ENCODE measurements at regions not wholly inside any gene's neighbourhood (a gene's known extent, or its start where the extent isn't known, plus 50 kb on each side); places are given as distances from the start of the nearest gene placed in this dataset.

GRCh38 chr9:103839197-103839596 is 254.9 kb upstream of the SMC2 start:
- TF ChIP-seq REPIN1 (CRISPR knock-in tag; IDR thresholded peaks at IDR 0.05; ENCODE audit: borderline replicate concordance, low read depth) (no peak), HDAC2 (CRISPR knock-in tag; IDR thresholded peaks at IDR 0.05) (no peak), EP300 (IDR thresholded peaks at IDR 0.05; ENCODE audit: low read depth in 2 of 2, low read length in 2 of 2) (no peak), EP300 (CRISPR knock-in tag; IDR thresholded peaks at IDR 0.05; ENCODE audit: borderline replicate concordance) (no peak), TBL1XR1 (IDR thresholded peaks at IDR 0.05; ENCODE audit: borderline replicate concordance, low read length, partially characterized antibody) (no peak), ZBTB20 (CRISPR knock-in tag; IDR thresholded peaks at IDR 0.05; ENCODE audit: borderline replicate concordance, low read depth) (no peak), CTCF (CRISPR knock-in tag; IDR thresholded peaks at IDR 0.05) (no peak), JUN (CRISPR knock-in tag; IDR thresholded peaks at IDR 0.05) (no peak), STAG1 (CRISPR knock-in tag; IDR thresholded peaks at IDR 0.05) (no peak), ZNF772 (CRISPR knock-in tag; IDR thresholded peaks at IDR 0.05) (no peak), KLF6 (CRISPR knock-in tag; IDR thresholded peaks at IDR 0.05) (no peak), PATZ1 (CRISPR knock-in tag; IDR thresholded peaks at IDR 0.05) (no peak)
